A673 (cell line): ENCODE measurements at regions not wholly inside any gene's neighbourhood (a gene's known extent, or its start where the extent isn't known, plus 50 kb on each side); places are given as distances from the start of the nearest gene placed in this dataset.
"Not testable (repeated sequence)": the region's sequence is repeated elsewhere in the genome, so short reads cannot be mapped to it uniquely, and the experiment has no call there.

Source experiments
- BruUV-seq: library from RNA; stranded (reverse); fragments of 400-500 nt; replicated peaks from 2 replicates; lab custom pipeline; 2021; lab: Mats Ljungman, UMichigan
- CTCF ChIA-PET: fragments of 300-600 bp; sonication (Branson Sonifier 250); formaldehyde crosslinking; loops from one replicate; lab custom pipeline; 2022; ENCODE audit warnings: antibody characterized with exemption; lab: Charles Lee
- POLR2A ChIA-PET: fragments of 300-600 bp; sonication (Branson Sonifier 250); formaldehyde crosslinking; loops from one replicate; lab custom pipeline; 2022; ENCODE audit warnings: antibody characterized with exemption; ENCODE audit not compliant: low non-redundant PET; lab: Charles Lee
- DNase-seq: peaks from one replicate; pipeline ENCODE4 v3.0.0-alpha.2; 2015; ENCODE audit warnings: low spot score
- H3K27ac ChIP-seq: fragments of 200-600 bp; sonication (generic); 2 replicates; pipeline ENCODE4 v1.5.1; 2016; ENCODE audit warnings: mixed run types, low read depth, mild to moderate bottlenecking, mixed read lengths, antibody characterized with exemption, low read length; ENCODE audit not compliant: poor library complexity, severe bottlenecking
- H3K27me3 ChIP-seq: fragments of 200-600 bp; sonication (generic); replicated peaks from 2 replicates; pipeline ENCODE4 v1.6.1; 2017; ENCODE audit warnings: mixed run types, low read depth, mild to moderate bottlenecking, mixed read lengths, antibody characterized with exemption, low read length; ENCODE audit not compliant: insufficient read depth, poor library complexity
- H3K36me3 ChIP-seq: fragments of 200-600 bp; sonication (generic); 2 replicates; pipeline ENCODE4 v1.6.1; 2016; ENCODE audit warnings: mixed run types, mild to moderate bottlenecking, mixed read lengths, antibody characterized with exemption, low read length; ENCODE audit not compliant: insufficient read depth, poor library complexity, severe bottlenecking
- H3K4me1 ChIP-seq: fragments of 200-600 bp; sonication (generic); 2 replicates; pipeline ENCODE4 v1.6.1; 2017; ENCODE audit warnings: mixed run types, mild to moderate bottlenecking, mixed read lengths, antibody characterized with exemption, low read length; ENCODE audit not compliant: insufficient read depth, poor library complexity, severe bottlenecking
- H3K4me3 ChIP-seq: fragments of 200-600 bp; sonication (generic); 2 replicates; pipeline ENCODE4 v1.5.1; 2016; ENCODE audit warnings: low read depth, mixed run types, mild to moderate bottlenecking, mixed read lengths, low read length; ENCODE audit not compliant: poor library complexity, severe bottlenecking
- H3K9me3 ChIP-seq: fragments of 200-600 bp; sonication (generic); 2 replicates; pipeline ENCODE4 v1.6.1; 2016; ENCODE audit warnings: mixed run types, low read depth, mild to moderate bottlenecking, mixed read lengths, antibody characterized with exemption, low read length; ENCODE audit not compliant: poor library complexity, severe bottlenecking
- CTCF ChIP-seq: fragments of 300-800, 200-600 bp; sonication (generic); conservative IDR thresholded peaks from 2 replicates; pipeline ENCODE4 v1.5.1; 2017; ENCODE audit warnings: low read depth, mild to moderate bottlenecking, antibody characterized with exemption, low read length, moderate library complexity, mixed read lengths
- EZH2 ChIP-seq: fragments of 200-600 bp; sonication (generic); IDR thresholded peaks from 2 replicates; pipeline ENCODE4 v1.6.1; 2017; ENCODE audit warnings: borderline replicate concordance, low read depth, mild to moderate bottlenecking, mixed read lengths, antibody characterized with exemption, low read length; ENCODE audit not compliant: poor library complexity, severe bottlenecking
- intact Hi-C: fragments of 100-400 bp; cut with micrococcal nuclease; formaldehyde crosslinking; loops from one replicate; pipeline ENCODE4 v1.10.0; 2022; ENCODE audit not compliant: unreplicated experiment

DNA sequence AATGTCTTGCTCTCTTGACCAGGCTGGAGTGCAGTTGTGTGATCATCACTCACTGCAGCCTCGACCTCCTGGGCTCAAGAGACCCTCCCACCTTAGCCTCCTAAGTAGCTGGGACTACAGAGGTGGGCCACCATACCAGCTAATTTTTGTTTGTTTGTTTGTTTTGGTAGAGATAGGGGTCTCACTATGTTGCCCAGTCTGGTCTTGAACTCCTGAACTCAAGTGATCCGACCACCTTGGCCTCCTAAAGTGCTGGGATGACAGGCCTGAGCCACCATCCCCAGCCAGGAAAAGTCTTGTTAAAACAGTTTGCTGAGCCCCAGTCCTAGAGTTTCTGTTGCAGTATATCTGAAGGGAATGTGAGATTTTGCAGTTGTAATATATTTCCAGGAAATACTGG lies 83.9 kb downstream of the SKIDA1 start:
- H3K27ac ChIP-seq: no peak overlapping the region
- H3K27me3 ChIP-seq: no peaks in the 10 kb centered on the region
- no TSS peak for BruUV-seq
- POLR2A ChIA-PET: no interaction called here
- no peak for DNase-seq
- H3K4me1 ChIP-seq: peaks cover 12% of the 10 kb centered on the region
- no peak overlapping the region for H3K4me3 ChIP-seq
- CTCF ChIA-PET: no interaction called here
- no peaks in the 10 kb centered on the region for H3K36me3 ChIP-seq
- no peak for TF ChIP-seq EZH2
- no peak for TF ChIP-seq CTCF
- intact Hi-C loops: no loop called here
- no peaks in the 10 kb centered on the region for H3K9me3 ChIP-seq

DNA sequence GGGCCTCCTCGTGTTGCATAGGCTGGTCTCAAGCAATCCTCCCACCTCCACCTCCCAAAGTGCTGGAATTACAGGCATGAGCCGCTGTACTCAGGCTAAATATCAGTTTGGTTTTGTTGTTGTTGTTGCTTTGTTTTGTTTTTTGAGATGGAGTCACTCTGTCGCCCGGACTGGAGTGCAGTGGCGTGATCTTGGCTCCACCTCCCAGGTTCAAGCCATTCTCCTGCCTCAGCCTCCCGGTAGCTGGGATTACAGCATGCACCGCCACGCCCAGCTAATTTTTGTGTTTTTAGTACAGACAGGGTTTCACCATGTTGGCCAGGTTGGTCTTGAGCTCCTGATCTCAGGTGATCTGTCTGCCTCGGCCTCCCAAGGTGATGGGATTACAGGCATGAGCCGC lies 86.6 kb downstream of the SKIDA1 start:
- H3K27ac ChIP-seq, POLR2A ChIA-PET, H3K36me3 ChIP-seq, intact Hi-C loops, H3K4me1 ChIP-seq, H3K4me3 ChIP-seq, BruUV-seq, DNase-seq, H3K27me3 ChIP-seq, H3K9me3 ChIP-seq: not testable (repeated sequence)
- CTCF ChIA-PET: interaction anchor here (0.6 kb wide), 1 partner anchor 35 kb away, joined by 4 read pairs; no protein-coding TSS in a partner anchor

- intact Hi-C loops: no loop called here
- ChIA-PET POLR2A (no interaction called here), CTCF (no interaction called here)
- H3K27ac ChIP-seq: no peak overlapping the region
- H3K9me3 ChIP-seq: no peaks in the 10 kb centered on the region
- H3K27me3 ChIP-seq: no peaks in the 10 kb centered on the region
- no peak for DNase-seq
- no peak overlapping the region for H3K4me3 ChIP-seq
- no peaks in the 10 kb centered on the region for H3K4me1 ChIP-seq
- H3K36me3 ChIP-seq: no peaks in the 10 kb centered on the region
- no peak for TF ChIP-seq EZH2
- BruUV-seq: no TSS peak
Observed at GRCh38 chr10:21437770-21438382, 87.6 kb downstream of the SKIDA1 start.

- no peak for DNase-seq
- ChIA-PET CTCF (no interaction called here), POLR2A (no interaction called here)
- no peaks in the 10 kb centered on the region for H3K36me3 ChIP-seq
- no peaks in the 10 kb centered on the region for H3K27me3 ChIP-seq
- H3K9me3 ChIP-seq: no peaks in the 10 kb centered on the region
- H3K4me1 ChIP-seq: peaks cover 6% of the 10 kb centered on the region
- H3K4me3 ChIP-seq: no peak overlapping the region
- TF ChIP-seq EZH2 (no peak), CTCF (no peak)
- intact Hi-C loops: no loop called here
- H3K27ac ChIP-seq: no peak overlapping the region
- no TSS peak for BruUV-seq
Observed at GRCh38 chr10:21432266-21432665, 93.2 kb downstream of the SKIDA1 start.
